K562 (cell line): ENCODE measurements at regions not wholly inside any gene's neighbourhood (a gene's known extent, or its start where the extent isn't known, plus 50 kb on each side); places are given as distances from the start of the nearest gene placed in this dataset.
A peak's percentile ranks its signal among the peaks of the same experiment; 100 is the strongest.

Experiments
- ATAC-seq: fragments of 200-7000 bp; cut with Tn5 transposase; 3 replicates; pipeline ENCODE4 v1.9.1; 2020; ENCODE audit warnings: moderate library complexity
- BruUV-seq: library from RNA; stranded (reverse); fragments of 400-500 nt; replicated peaks from 2 replicates; lab custom pipeline; 2021; lab: Mats Ljungman, UMichigan
- CTCF ChIA-PET: fragments of 300-600 bp; formaldehyde crosslinking; extraction: SDS; loops from one replicate; lab custom pipeline; 2021; ENCODE audit warnings: low intra/inter-chr PET ratio; lab: Yijun Ruan, JAX
- POLR2A ChIA-PET: fragments of 300-600, 350-650 bp; sonication (Branson Sonifier 250); formaldehyde crosslinking; extraction: SDS; loops from one replicate; lab custom pipeline; 2021; ENCODE audit warnings: antibody characterized with exemption, inconsistent platforms; lab: Yijun Ruan, JAX
- DNase-seq, 4 experiments: peaks; one replicate each; pipeline versions ENCODE4 v3.0.0 to v3.0.0-alpha.2; 2011 to 2018; ENCODE audit warnings: low spot score in 3 of 4, mixed read lengths in 3 of 4; ENCODE audit errors: extremely low read depth in 1 of 4
- FAIRE-seq: peaks from 2 replicates; lab custom pipeline; 2011; peaks lifted over from hg19 to GRCh38; lab: Jason Lieb, UNC
- H2AFZ ChIP-seq: 2 replicates; pipeline ENCODE4 v1.6.0; 2011; ENCODE audit warnings: low read depth, low read length, control low read depth, inconsistent platforms
- H3K27ac ChIP-seq: fragments of 200-600 bp; 3 replicates; pipeline ENCODE4 v1.8.0; 2011; ENCODE audit warnings: low read depth, mild to moderate bottlenecking, control low read depth, inconsistent platforms, low read length, moderate library complexity, mixed read lengths; ENCODE audit errors: extremely low read depth
- H3K27me3 ChIP-seq, 2 experiments: fragments of 300-600 bp in 1 of 2; 2 replicates in 1 of 2; 3 replicates in 1 of 2; pipeline versions ENCODE4 v1.6.0 to v1.8.0; 2011; ENCODE audit warnings: inconsistent platforms in 2 of 2, low read length in 2 of 2, mild to moderate bottlenecking in 1 of 2, mixed read lengths in 1 of 2, moderate library complexity in 1 of 2; ENCODE audit not compliant: control insufficient read depth in 2 of 2, insufficient read depth in 2 of 2
- H3K36me3 ChIP-seq: fragments of 300-600 bp; 3 replicates; pipeline ENCODE4 v1.8.0; 2011; ENCODE audit warnings: mild to moderate bottlenecking, low read length, inconsistent platforms; ENCODE audit not compliant: control insufficient read depth, insufficient read depth
- H3K4me1 ChIP-seq, 2 experiments: fragments of 200-600 bp in 1 of 2; replicated peaks in 1 of 2; 2 replicates in 1 of 2; 3 replicates in 1 of 2; pipeline versions ENCODE4 v1.5.1 to v1.8.0; 2011; ENCODE audit warnings: inconsistent platforms in 2 of 2, low read length in 2 of 2, mild to moderate bottlenecking in 1 of 2, mixed read lengths in 1 of 2, moderate library complexity in 1 of 2; ENCODE audit not compliant: control insufficient read depth in 2 of 2, insufficient read depth in 2 of 2
- H3K4me2 ChIP-seq: 2 replicates; pipeline ENCODE4 v1.6.1; 2011; ENCODE audit warnings: low read length, control low read depth, inconsistent platforms, mixed read lengths; ENCODE audit not compliant: insufficient read depth
- H3K4me3 ChIP-seq: fragments of 200-600 bp; sonication (generic), shearing (Covaris generic); 2 replicates; pipeline ENCODE4 v1.5.1; 2016; ENCODE audit warnings: control low read depth, inconsistent platforms
- H3K79me2 ChIP-seq: fragments of 200-600 bp; 3 replicates; pipeline ENCODE4 v1.8.0; 2011; ENCODE audit warnings: low read length, inconsistent platforms; ENCODE audit not compliant: control insufficient read depth, insufficient read depth
- H3K9ac ChIP-seq, 2 experiments: 2 replicates each; pipeline versions ENCODE4 v1.6.0 to v1.6.1; 2011; ENCODE audit warnings: low read depth in 2 of 2, low read length in 2 of 2, control low read depth in 1 of 2, inconsistent platforms in 1 of 2, mild to moderate bottlenecking in 1 of 2, mixed read lengths in 1 of 2; ENCODE audit not compliant: insufficient read depth in 1 of 2
- H3K9me1 ChIP-seq: one replicate; pipeline ENCODE4 v1.6.0; 2011; ENCODE audit warnings: inconsistent platforms, mild to moderate bottlenecking, low read length, moderate library complexity; ENCODE audit not compliant: control insufficient read depth, insufficient read depth
- H3K9me3 ChIP-seq: replicated peaks from 2 replicates; pipeline ENCODE4 v1.5.1; 2011; ENCODE audit warnings: low read depth, low read length, inconsistent platforms; ENCODE audit not compliant: control insufficient read depth, insufficient read depth
- H4K20me1 ChIP-seq: replicated peaks from 2 replicates; pipeline ENCODE4 v1.6.1; 2011; ENCODE audit warnings: low read length, inconsistent platforms, mixed read lengths; ENCODE audit not compliant: control insufficient read depth, insufficient read depth
- EGR1 ChIP-seq: fragments of 450-650 bp; conservative IDR thresholded peaks from 2 replicates; pipeline ENCODE4 v1.6.1; 2017; ENCODE audit warnings: mild to moderate bottlenecking
- GTF2B ChIP-seq: IDR thresholded peaks from 2 replicates; pipeline ENCODE4 v1.6.1; 2011; ENCODE audit not compliant: insufficient read length; ENCODE audit errors: extremely low read depth
- HDAC1 ChIP-seq, 2 experiments: fragments of 450-650 bp; IDR thresholded peaks; 2 replicates each; pipeline ENCODE4 v1.6.1; 2016 to 2017; ENCODE audit warnings: inconsistent platforms in 1 of 2, mild to moderate bottlenecking in 1 of 2, moderate library complexity in 1 of 2
- MXD1 ChIP-seq: fragments of 250-450 bp; sonication (Bioruptor Pico); IDR thresholded peaks from 2 replicates; pipeline ENCODE4 v1.8.0; 2021; ENCODE audit warnings: borderline replicate concordance, mild to moderate bottlenecking, moderate library complexity; ENCODE audit not compliant: poor library complexity, severe bottlenecking
- NR4A1 ChIP-seq, 2 experiments: fragments of 250-450 bp in 1 of 2; fragments of 450-650 bp in 1 of 2; sonication (Bioruptor Pico) in 1 of 2; IDR thresholded peaks; 2 replicates each; pipeline versions ENCODE4 v1.4.0 to v1.6.1; 2016 to 2020; ENCODE audit warnings: mild to moderate bottlenecking in 2 of 2, missing compliant biosample characterization in 1 of 2, missing genetic modification characterization in 1 of 2, moderate library complexity in 1 of 2
- U2AF2 ChIP-seq: fragments of 200-400 bp; formaldehyde crosslinking; optimal IDR thresholded peaks from 2 replicates; pipeline ENCODE3; 2017; ENCODE audit warnings: low read depth, mild to moderate bottlenecking, low read length
- YBX1 ChIP-seq: fragments of 450-650 bp; IDR thresholded peaks from 2 replicates; pipeline ENCODE4 v1.7.1; 2016; ENCODE audit warnings: mild to moderate bottlenecking
- ZBTB5 ChIP-seq: fragments of 450-650 bp; IDR thresholded peaks from 2 replicates; pipeline ENCODE4 v1.6.1; 2017; ENCODE audit warnings: antibody characterized with exemption
- WGBS: fragments of 100-300 bp; shearing (Covaris generic); methylation state at CpG from one replicate; pipeline ENCODE4 v1.1.6; 2016; ENCODE audit warnings: low coverage, mixed read lengths; ENCODE audit not compliant: insufficient coverage; ENCODE audit errors: missing lambda C conversion rate; 5-methylcytosine and 5-hydroxymethylcytosine counted together
- in situ Hi-C: fragments of 300-500 bp; cut with MboI; formaldehyde crosslinking; loops from 4 replicates; pipeline ENCODE4 v1.15.0; 2018; ENCODE audit warnings: inconsistent platforms, mixed read lengths
- intact Hi-C: fragments of 100-400 bp; cut with micrococcal nuclease; formaldehyde crosslinking; loops from 2 replicates; pipeline ENCODE4 v1.14.2; 2022

- no peak for TF ChIP-seq NR4A1 (CRISPR knock-in tag; IDR thresholded peaks at IDR 0.05)
- no peak for TF ChIP-seq NR4A1 (tag; IDR thresholded peaks at IDR 0.05)
- no peak for TF ChIP-seq MXD1
Measured at GRCh38 chr17:36731811-36732210, 130.4 kb downstream of the MRM1 start (continued).

GRCh38 chr17:36732351-36732750 is 131.0 kb downstream of the MRM1 start:
- no peaks in the 10 kb centered on the region for H3K79me2 ChIP-seq
- ChIA-PET POLR2A (no interaction called here), CTCF (no interaction called here)
- no peaks in the 10 kb centered on the region for H3K9me3 ChIP-seq
- DNase-seq = no peak
- peaks cover 26 to 30% of the 10 kb centered on the region in 2 experiments for H3K4me1 ChIP-seq
- 47% methylated on average over 5 of the region's 5 CpGs for WGBS
- peak; percentile 85 for TF ChIP-seq EGR1
- TF ChIP-seq ZBTB5 = 0 out of 2 replicates have a peak, but pooled peaks have one; percentile 13
- 0 out of 4 replicates have a peak, but pooled peaks of 1 of the 2 experiments have one; percentile 37 for TF ChIP-seq HDAC1 (IDR thresholded peaks at IDR 0.05)
- no peak for TF ChIP-seq U2AF2
- no peak for TF ChIP-seq GTF2B
- 0 out of 2 replicates have a peak, but pooled peaks have one; percentile 35 for TF ChIP-seq YBX1
- no peaks in the 10 kb centered on the region for H3K36me3 ChIP-seq
- no peaks in the 10 kb centered on the region for H3K9me1 ChIP-seq
- H3K27me3 ChIP-seq = peaks cover 0 to 10% of the 10 kb centered on the region in 2 experiments; a peak in 1 of 5 replicates
- H4K20me1 ChIP-seq = no peaks in the 10 kb centered on the region; the same call in 1 of the 2 replicates
- intact Hi-C loops (no loop called here), in situ Hi-C loops (no loop called here)
- H3K27ac ChIP-seq = no peak overlapping the region
- H3K4me2 ChIP-seq = no peak overlapping the region
- BruUV-seq = no TSS peak
- no peak overlapping the region for H3K9ac ChIP-seq
- no peak for FAIRE-seq
- ATAC-seq = no peak
- H2AFZ ChIP-seq = no peak overlapping the region
- no peak overlapping the region for H3K4me3 ChIP-seq
